Lung (tissue), 11 donors: ENCODE measurements at regions not wholly inside any gene's neighbourhood (a gene's known extent, or its start where the extent isn't known, plus 50 kb on each side); places are given as distances from the start of the nearest gene placed in this dataset.

Experiments used
- ATAC-seq: fragments of 200-7000 bp; cut with Tn5 transposase; one replicate; pipeline ENCODE4 v1.9.1; 2020; ENCODE audit warnings: moderate number of reproducible peaks; ENCODE audit not compliant: insufficient read depth, low FRiP score
- DNase-seq, 3 donors: peaks; one replicate each; pipeline ENCODE4 v3.0.0-alpha.2; 2013 to 2017
- H3K27ac ChIP-seq, 2 donors: one replicate each; pipeline ENCODE4 v1.5.1; 2013; ENCODE audit warnings: mild to moderate bottlenecking in 2 of 2, moderate library complexity in 2 of 2, control low read depth in 1 of 2, inconsistent platforms in 1 of 2, low read depth in 1 of 2, low read length in 1 of 2
- H3K27me3 ChIP-seq, 3 donors: one replicate each; pipeline ENCODE4 v1.5.1; 2013; ENCODE audit warnings: low read length in 2 of 3; ENCODE audit not compliant: control insufficient read depth in 3 of 3, insufficient read depth in 3 of 3
- H3K36me3 ChIP-seq, 4 donors: one replicate each; pipeline ENCODE4 v1.5.1; 2013; ENCODE audit warnings: low read length in 4 of 4, mild to moderate bottlenecking in 1 of 4, moderate library complexity in 1 of 4; ENCODE audit not compliant: control insufficient read depth in 4 of 4, insufficient read depth in 4 of 4
- H3K4me1 ChIP-seq, 5 donors: one replicate each; pipeline ENCODE4 v1.5.1; 2013; ENCODE audit warnings: low read length in 5 of 5, mild to moderate bottlenecking in 2 of 5, moderate library complexity in 1 of 5; ENCODE audit not compliant: control insufficient read depth in 5 of 5, insufficient read depth in 5 of 5
- H3K4me3 ChIP-seq: one replicate; pipeline ENCODE4 v1.5.1; 2013; ENCODE audit warnings: mild to moderate bottlenecking, control low read depth, moderate library complexity
- H3K9ac ChIP-seq, 2 donors: one replicate each; pipeline ENCODE4 v1.5.1; 2013; ENCODE audit warnings: low read length in 2 of 2, control low read depth in 1 of 2; ENCODE audit not compliant: insufficient read depth in 1 of 2
- H3K9me3 ChIP-seq, 4 donors: one replicate each; pipeline ENCODE4 v1.5.1; 2013; ENCODE audit warnings: low read length in 3 of 4, mild to moderate bottlenecking in 1 of 4, moderate library complexity in 1 of 4; ENCODE audit not compliant: control insufficient read depth in 4 of 4, insufficient read depth in 3 of 4
- WGBS, 2 donors: extraction: QIAGEN DNeasy Blood & Tissue Kit; methylation state at CpG; one replicate each; pipeline ENCODE4 v1.1.7; 2013; 5-methylcytosine and 5-hydroxymethylcytosine counted together
- TF ChIP-seq, protein P1 (sequence below): IDR thresholded peaks from 2 replicates; pipeline ENCODE4 v1.5.1; 2012; ENCODE audit warnings: mild to moderate bottlenecking; ENCODE audit errors: control extremely low read depth, extremely low read depth
- donor health status: control.
- donor health status: control.
- donor health status: Bipolar disorder and iron deficiency.
- donor health status: healthy.
- donor health status: DM: yes; HTN: yes; CAD: no.

DNA sequence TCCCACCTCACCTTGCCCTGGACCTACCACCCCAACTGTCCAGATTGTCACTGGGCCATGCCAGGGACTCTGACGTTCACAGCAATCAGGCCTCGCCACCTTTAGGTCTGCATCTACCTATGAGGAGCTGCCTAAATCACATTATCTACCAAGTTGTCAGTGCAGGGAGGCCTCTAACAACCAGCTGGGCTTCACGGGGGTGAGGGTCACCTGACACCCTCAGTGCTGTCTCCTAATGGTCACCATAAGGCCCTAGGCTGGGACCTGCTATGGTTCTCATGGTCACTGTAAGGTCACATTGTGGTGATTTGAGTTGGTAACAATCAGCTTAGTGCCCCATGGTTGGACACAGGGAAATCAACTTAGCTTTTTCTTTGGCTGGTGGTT, 119.2 kb upstream of the CXCL14 start:
- peaks cover 0 to 3% (median 0%) of the 10 kb centered on the region in 4 donors for H3K9me3 ChIP-seq
- no peak overlapping the region for H3K27ac ChIP-seq
- H3K36me3 ChIP-seq, result no peaks in the 10 kb centered on the region
- ATAC-seq, result no peak
- no peak overlapping the region for H3K9ac ChIP-seq
- no peak overlapping the region for H3K4me3 ChIP-seq
- DNase-seq, result no peak
- H3K4me1 ChIP-seq, result peaks cover 0 to 12% (median 0%) of the 10 kb centered on the region in 5 donors
- TF ChIP-seq, protein P1, sequence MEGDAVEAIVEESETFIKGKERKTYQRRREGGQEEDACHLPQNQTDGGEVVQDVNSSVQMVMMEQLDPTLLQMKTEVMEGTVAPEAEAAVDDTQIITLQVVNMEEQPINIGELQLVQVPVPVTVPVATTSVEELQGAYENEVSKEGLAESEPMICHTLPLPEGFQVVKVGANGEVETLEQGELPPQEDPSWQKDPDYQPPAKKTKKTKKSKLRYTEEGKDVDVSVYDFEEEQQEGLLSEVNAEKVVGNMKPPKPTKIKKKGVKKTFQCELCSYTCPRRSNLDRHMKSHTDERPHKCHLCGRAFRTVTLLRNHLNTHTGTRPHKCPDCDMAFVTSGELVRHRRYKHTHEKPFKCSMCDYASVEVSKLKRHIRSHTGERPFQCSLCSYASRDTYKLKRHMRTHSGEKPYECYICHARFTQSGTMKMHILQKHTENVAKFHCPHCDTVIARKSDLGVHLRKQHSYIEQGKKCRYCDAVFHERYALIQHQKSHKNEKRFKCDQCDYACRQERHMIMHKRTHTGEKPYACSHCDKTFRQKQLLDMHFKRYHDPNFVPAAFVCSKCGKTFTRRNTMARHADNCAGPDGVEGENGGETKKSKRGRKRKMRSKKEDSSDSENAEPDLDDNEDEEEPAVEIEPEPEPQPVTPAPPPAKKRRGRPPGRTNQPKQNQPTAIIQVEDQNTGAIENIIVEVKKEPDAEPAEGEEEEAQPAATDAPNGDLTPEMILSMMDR, result no peak
- 64 to 76% methylated on average over 3 of the region's 3 CpGs for WGBS, 2 donors
- no peaks in the 10 kb centered on the region for H3K27me3 ChIP-seq

DNA sequence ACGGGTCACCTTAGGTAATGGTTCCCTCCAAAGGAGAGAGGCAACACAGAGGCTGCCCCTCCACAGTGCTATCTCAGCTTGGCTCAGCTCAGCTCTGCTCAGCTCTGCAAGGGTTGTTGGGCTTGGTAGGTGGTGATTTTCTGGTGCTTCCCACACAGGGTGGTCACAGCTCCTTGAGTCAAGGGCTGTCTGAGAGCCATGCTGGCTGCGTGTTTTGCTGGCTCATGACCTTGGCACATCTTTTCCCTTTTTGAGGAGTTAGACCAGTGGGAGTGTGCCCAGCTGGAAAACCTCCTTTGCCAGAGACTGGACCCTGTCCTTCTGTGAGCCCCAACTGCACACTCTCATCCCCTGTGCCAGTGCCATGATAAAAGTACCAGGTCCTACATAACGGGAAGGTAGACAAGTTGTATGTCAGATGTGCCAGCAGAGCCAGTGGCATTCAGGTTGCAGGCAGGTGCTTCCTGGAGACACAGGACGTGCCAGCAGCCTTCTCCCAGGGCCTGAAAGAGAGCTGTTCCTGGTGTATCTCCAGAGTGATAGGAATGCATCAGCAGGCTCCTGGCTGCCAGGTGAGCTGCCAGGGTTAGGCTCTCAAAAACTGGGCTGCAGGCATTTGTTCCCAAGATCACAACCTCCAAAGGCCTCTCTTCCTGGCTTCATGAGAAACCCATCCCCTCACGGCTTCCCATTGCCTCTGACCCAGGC, 118.6 kb upstream of the CXCL14 start:
- DNase-seq, result no peak
- ATAC-seq, result no peak
- Histone ChIP-seq H3K4me3 (no peak overlapping the region), H3K36me3 (no peaks in the 10 kb centered on the region), H3K27ac (no peak overlapping the region), H3K27me3 (no peaks in the 10 kb centered on the region), H3K4me1 (peaks cover 0 to 12% (median 0%) of the 10 kb centered on the region in 5 donors), H3K9ac (no peak overlapping the region), H3K9me3 (peaks cover 0 to 3% (median 0%) of the 10 kb centered on the region in 4 donors)
- 76 to 94% methylated on average over 5 of the region's 5 CpGs for WGBS, 2 donors
- TF ChIP-seq, protein P1, result no peak

DNA sequence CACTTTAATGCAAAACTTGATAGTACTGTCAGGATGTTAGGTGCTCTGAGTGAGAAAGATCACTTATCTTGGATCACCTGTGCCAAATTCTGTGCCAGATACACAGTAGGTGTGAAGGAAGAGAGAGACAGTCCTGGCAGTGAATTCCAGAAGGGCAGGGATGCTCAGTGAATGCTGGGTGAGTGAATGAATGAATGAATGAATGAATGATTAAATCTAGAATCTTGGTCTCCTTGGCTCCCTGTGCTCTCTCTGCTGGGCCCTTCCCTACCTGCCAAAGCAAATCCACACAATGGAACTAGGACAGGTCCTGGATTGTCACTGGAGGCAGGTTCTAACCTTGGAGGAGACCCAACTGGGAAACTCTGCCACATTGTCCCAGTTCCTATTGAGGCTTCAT, 117.5 kb upstream of the CXCL14 start:
- no peaks in the 10 kb centered on the region for H3K36me3 ChIP-seq
- H3K9ac ChIP-seq, result no peak overlapping the region
- no peak overlapping the region for H3K27ac ChIP-seq
- DNase-seq (no peak), ATAC-seq (no peak)
- H3K4me3 ChIP-seq, result no peak overlapping the region
- H3K4me1 ChIP-seq, result peaks cover 0 to 12% (median 0%) of the 10 kb centered on the region in 5 donors
- TF ChIP-seq, protein P1, result no peak
- H3K27me3 ChIP-seq, result no peaks in the 10 kb centered on the region
- peaks cover 0 to 3% (median 0%) of the 10 kb centered on the region in 4 donors for H3K9me3 ChIP-seq
